HG03108 (cell line): ENCODE measurements at regions not wholly inside any gene's neighbourhood (a gene's known extent, or its start where the extent isn't known, plus 50 kb on each side); places are given as distances from the start of the nearest gene placed in this dataset.

ENCODE experiments used
- ATAC-seq: cut with Tn5 transposase; IDR thresholded peaks from one replicate; pipeline ENCODE4 v1.9.1; 2021; ENCODE audit warnings: moderate library complexity; ENCODE audit not compliant: unreplicated experiment

DNA sequence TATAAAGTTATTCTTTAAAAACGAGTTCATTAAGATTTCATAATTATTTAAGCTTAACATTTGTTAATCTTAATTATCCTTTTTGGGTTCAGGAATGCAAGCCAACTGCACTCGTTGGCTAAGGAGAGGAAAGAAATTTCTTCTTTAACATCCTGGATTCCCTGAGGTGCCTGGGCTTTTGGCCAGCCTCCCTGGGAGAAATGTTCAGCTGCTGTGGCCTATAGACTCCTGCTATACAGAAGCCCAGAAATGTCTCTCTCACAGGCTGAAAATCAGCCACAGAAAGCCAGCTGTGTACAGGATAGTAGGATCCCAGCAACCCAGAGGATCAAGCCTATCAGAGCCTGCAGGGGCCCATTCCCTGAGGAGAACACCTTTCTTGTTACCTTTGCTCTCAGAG lies 430.3 kb downstream of the XIRP2 start:
- no peak for ATAC-seq

GRCh38 chr2:167310442-167310841 lies 422.2 kb downstream of the XIRP2 start:
- no peak for ATAC-seq
